ENCODE measurements at regions not wholly inside any gene's neighbourhood (a gene's known extent, or its start where the extent isn't known, plus 50 kb on each side); places are given as distances from the start of the nearest gene placed in this dataset.

DNA sequence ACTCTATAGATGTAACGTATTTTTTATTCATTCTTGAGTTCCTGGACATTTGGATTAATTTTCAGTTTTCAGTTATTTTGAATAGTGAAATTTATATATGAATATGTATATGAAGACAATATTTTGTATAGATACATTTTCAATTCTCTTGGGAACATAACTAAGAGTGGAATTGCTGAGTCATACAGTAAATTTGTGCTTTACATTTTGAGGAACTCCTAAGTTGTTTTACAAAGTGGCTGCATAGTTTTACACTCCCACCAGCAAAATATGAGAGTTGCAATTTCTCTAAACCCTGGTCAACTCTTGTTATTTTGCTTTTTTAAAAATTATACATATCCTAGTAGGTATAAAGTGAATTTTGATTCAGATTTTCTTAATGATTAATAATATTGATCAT is 1838.6 kb upstream of the SEL1L start:
- TF ChIP-seq, protein P1, sequence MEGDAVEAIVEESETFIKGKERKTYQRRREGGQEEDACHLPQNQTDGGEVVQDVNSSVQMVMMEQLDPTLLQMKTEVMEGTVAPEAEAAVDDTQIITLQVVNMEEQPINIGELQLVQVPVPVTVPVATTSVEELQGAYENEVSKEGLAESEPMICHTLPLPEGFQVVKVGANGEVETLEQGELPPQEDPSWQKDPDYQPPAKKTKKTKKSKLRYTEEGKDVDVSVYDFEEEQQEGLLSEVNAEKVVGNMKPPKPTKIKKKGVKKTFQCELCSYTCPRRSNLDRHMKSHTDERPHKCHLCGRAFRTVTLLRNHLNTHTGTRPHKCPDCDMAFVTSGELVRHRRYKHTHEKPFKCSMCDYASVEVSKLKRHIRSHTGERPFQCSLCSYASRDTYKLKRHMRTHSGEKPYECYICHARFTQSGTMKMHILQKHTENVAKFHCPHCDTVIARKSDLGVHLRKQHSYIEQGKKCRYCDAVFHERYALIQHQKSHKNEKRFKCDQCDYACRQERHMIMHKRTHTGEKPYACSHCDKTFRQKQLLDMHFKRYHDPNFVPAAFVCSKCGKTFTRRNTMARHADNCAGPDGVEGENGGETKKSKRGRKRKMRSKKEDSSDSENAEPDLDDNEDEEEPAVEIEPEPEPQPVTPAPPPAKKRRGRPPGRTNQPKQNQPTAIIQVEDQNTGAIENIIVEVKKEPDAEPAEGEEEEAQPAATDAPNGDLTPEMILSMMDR (IDR thresholded peaks at IDR 0.05): no peak
- no peak for TF ChIP-seq ZFX (IDR thresholded peaks at IDR 0.05; ENCODE audit: borderline replicate concordance)

Measured in 22Rv1 (cell line).